OCI-LY1 (cell line): ENCODE measurements at regions not wholly inside any gene's neighbourhood (a gene's known extent, or its start where the extent isn't known, plus 50 kb on each side); places are given as distances from the start of the nearest gene placed in this dataset.

ENCODE experiments used
- EZH2 ChIP-seq: fragments of 200-600 bp; sonication (generic), shearing (Covaris generic); IDR thresholded peaks from 2 replicates; pipeline ENCODE4 v1.8.0; 2017; ENCODE audit warnings: borderline replicate concordance, mixed run types, mild to moderate bottlenecking, antibody characterized with exemption, low read length, moderate library complexity, mixed read lengths
- TF ChIP-seq, protein P1 (sequence below): fragments of 200-600 bp; sonication (generic), shearing (Covaris generic); IDR thresholded peaks from 2 replicates; pipeline ENCODE4 v1.5.1; 2017; ENCODE audit warnings: mild to moderate bottlenecking, antibody characterized with exemption, low read length, moderate library complexity, mixed read lengths

DNA sequence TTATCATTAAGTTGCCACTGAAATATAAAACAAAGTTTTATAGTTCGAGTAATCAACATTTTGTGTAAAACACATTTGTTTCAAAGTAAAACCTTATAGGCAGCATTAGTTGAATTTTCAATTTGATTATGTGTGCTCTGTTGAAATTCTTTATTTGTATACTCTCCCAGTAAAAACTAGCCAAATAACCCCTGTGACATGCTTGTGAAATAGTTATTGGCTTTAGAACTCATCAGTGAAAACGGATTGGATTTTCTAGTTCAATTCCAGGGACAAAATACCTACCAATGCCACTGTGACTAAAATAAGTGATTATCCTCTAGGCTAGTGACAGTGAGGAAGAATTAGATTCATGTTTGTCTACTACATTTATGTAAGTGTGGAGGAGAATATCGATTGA, 212.9 kb downstream of the TMEM200A start:
- TF ChIP-seq, protein P1, sequence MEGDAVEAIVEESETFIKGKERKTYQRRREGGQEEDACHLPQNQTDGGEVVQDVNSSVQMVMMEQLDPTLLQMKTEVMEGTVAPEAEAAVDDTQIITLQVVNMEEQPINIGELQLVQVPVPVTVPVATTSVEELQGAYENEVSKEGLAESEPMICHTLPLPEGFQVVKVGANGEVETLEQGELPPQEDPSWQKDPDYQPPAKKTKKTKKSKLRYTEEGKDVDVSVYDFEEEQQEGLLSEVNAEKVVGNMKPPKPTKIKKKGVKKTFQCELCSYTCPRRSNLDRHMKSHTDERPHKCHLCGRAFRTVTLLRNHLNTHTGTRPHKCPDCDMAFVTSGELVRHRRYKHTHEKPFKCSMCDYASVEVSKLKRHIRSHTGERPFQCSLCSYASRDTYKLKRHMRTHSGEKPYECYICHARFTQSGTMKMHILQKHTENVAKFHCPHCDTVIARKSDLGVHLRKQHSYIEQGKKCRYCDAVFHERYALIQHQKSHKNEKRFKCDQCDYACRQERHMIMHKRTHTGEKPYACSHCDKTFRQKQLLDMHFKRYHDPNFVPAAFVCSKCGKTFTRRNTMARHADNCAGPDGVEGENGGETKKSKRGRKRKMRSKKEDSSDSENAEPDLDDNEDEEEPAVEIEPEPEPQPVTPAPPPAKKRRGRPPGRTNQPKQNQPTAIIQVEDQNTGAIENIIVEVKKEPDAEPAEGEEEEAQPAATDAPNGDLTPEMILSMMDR: no peak
- no peak for TF ChIP-seq EZH2
